ENCODE measurements at regions not wholly inside any gene's neighbourhood (a gene's known extent, or its start where the extent isn't known, plus 50 kb on each side); places are given as distances from the start of the nearest gene placed in this dataset.

DNA sequence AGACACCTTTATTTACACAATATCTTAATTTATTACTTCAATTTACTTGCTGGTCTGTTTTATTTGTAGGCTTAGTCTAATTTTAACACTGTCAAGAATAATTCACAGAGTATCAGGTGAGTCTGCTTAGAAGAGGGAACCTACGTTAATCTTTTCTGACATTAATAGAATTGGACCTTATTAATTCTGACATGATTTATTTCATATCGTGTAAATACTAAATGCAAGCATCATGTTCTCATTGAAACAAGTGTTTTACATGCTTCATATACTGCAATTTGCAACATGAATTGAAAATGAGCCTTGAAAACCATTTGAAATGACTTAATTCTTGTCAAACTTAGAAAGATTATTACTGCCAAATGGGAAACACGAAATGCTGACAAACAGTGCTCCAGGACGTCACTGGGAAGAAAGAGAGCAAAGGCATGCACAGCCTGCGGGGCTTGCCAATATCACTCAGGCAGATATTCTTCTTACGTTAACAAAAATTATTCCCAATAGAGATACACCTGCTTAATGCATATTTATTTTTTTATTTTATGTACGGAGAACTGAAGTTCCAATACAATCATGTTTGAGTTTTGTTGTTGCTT, 282.0 kb upstream of the AKR1E2 start:
- Histone ChIP-seq H3K4me3 (no peak overlapping the region), H3K9me3 (no peaks in the 10 kb centered on the region), H3K27ac (no peak overlapping the region), H3K36me3 (no peaks in the 10 kb centered on the region), H3K27me3 (no peaks in the 10 kb centered on the region), H3K4me1 (peaks cover 0 to 7% (median 2%) of the 10 kb centered on the region in 4 donors)
- in situ Hi-C loops (cut with MboI; ENCODE audit: low pct_ligation_motif_present in 1 of 4, low pct_unique_long_range_greater_than_20kb in 1 of 4, low sequenced_read_pairs in 3 of 4): no loop called here
- WGBS, 2 donors (ENCODE audit: low coverage in 1 of 2): 64 to 66% methylated on average over 7 of the region's 7 CpGs
- TF ChIP-seq EP300 (IDR thresholded peaks at IDR 0.05; ENCODE audit: low read depth) (no peak), POLR2A (IDR thresholded peaks at IDR 0.05) (no peak), POLR2AphosphoS5 (IDR thresholded peaks at IDR 0.05) (no peak)
- DNase-seq: no peak
- intact Hi-C loops (cut with DNase I; ENCODE audit: low total_unique reads): no loop called here

DNA sequence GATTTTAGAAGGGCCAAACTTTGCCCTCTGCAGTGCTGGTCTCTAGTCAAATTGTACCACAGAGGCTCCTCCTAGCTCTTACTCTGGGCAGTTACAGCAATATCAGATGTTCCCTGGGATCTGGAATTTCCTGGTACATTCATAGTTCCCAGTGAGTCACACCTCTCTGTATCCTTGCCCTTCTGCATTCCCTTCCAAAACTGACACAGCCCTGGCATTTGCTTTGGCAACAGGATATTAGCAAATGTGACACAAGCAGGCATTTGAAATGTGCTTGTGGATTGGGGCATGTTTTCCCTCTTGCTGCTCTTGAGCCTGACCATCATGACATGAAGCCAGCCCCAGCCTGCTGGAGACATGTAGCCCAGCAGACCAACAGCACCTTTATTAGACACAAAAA, 284.7 kb upstream of the AKR1E2 start:
- Histone ChIP-seq H3K27ac (peak overlapping the region in 3 of 4 donors; percentile 47 to 57 (median 50)), H3K9me3 (peaks cover 0 to 5% of the 10 kb centered on the region in 2 donors), H3K4me3 (no peak overlapping the region), H3K36me3 (no peaks in the 10 kb centered on the region), H3K4me1 (peaks cover 0 to 7% (median 2%) of the 10 kb centered on the region in 4 donors), H3K27me3 (no peaks in the 10 kb centered on the region)
- DNase-seq: peak; percentile 19
- no peak for TF ChIP-seq POLR2AphosphoS5 (IDR thresholded peaks at IDR 0.05)
- TF ChIP-seq, protein P1, sequence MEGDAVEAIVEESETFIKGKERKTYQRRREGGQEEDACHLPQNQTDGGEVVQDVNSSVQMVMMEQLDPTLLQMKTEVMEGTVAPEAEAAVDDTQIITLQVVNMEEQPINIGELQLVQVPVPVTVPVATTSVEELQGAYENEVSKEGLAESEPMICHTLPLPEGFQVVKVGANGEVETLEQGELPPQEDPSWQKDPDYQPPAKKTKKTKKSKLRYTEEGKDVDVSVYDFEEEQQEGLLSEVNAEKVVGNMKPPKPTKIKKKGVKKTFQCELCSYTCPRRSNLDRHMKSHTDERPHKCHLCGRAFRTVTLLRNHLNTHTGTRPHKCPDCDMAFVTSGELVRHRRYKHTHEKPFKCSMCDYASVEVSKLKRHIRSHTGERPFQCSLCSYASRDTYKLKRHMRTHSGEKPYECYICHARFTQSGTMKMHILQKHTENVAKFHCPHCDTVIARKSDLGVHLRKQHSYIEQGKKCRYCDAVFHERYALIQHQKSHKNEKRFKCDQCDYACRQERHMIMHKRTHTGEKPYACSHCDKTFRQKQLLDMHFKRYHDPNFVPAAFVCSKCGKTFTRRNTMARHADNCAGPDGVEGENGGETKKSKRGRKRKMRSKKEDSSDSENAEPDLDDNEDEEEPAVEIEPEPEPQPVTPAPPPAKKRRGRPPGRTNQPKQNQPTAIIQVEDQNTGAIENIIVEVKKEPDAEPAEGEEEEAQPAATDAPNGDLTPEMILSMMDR (IDR thresholded peaks at IDR 0.05): peak in 1 of 5 experiments; percentile 3
- TF ChIP-seq EP300 (IDR thresholded peaks at IDR 0.05; ENCODE audit: low read depth): no peak
- in situ Hi-C loops (cut with MboI; ENCODE audit: low pct_ligation_motif_present in 1 of 4, low pct_unique_long_range_greater_than_20kb in 1 of 4, low sequenced_read_pairs in 3 of 4): no loop called here
- intact Hi-C loops (cut with DNase I; ENCODE audit: low total_unique reads): no loop called here

DNA sequence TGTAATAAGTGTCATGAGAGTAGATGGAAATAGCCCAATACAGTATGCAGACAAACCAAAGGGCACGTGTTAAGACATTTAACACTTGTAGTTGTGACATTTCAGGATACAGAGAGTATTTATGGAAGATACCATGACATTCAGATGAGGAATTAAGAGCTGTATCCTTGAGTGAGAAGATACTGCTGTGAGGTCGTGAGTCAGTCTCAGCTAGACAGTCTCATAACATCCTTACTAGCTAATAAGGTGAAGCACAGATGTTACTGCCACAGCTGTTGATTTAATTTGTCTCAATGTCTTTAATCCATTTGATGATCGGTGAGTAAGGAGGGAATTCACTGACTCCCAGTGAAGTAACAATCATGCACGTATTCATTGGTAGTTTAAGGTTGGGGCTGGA, 288.0 kb upstream of the AKR1E2 start:
- TF ChIP-seq, protein P1 (IDR thresholded peaks at IDR 0.05): no peak
- TF ChIP-seq POLR2A (IDR thresholded peaks at IDR 0.05): no peak
- no peak for TF ChIP-seq POLR2AphosphoS5 (IDR thresholded peaks at IDR 0.05)
- TF ChIP-seq EP300 (IDR thresholded peaks at IDR 0.05; ENCODE audit: low read depth): no peak
- in situ Hi-C loops (cut with MboI; ENCODE audit: low pct_ligation_motif_present in 1 of 4, low pct_unique_long_range_greater_than_20kb in 1 of 4, low sequenced_read_pairs in 3 of 4) (no loop called here), intact Hi-C loops (cut with DNase I; ENCODE audit: low total_unique reads) (no loop called here)
- 86 to 87% methylated on average over 3 to 4 of the region's 4 CpGs for WGBS, 2 donors (ENCODE audit: low coverage in 1 of 2)
- no peak overlapping the region for H3K27ac ChIP-seq
- H3K9me3 ChIP-seq: peaks cover 0 to 5% of the 10 kb centered on the region in 2 donors
- peaks cover 0 to 4% (median 2%) of the 10 kb centered on the region in 4 donors for H3K4me1 ChIP-seq
- no peaks in the 10 kb centered on the region for H3K36me3 ChIP-seq
- no peak overlapping the region for H3K4me3 ChIP-seq
- DNase-seq: no peak
- no peaks in the 10 kb centered on the region for H3K27me3 ChIP-seq

DNA sequence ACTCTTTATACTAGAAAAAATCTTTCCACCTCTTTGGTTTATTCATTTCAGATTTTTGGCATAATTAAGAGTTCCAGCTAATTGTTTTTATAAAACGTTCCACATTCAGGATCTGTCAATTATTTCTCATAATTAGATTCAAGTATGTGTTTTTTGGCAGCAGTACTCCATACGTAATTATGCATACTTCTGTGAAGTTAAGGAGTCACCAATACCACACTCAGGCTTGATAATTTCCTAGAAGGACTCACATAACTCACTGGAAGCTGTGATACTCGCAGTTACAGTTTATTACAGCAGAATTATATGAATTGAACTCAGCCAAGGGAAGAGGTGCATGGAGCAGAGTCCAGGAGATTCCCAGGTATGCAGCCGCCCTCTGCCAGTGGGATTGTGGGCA, 290.5 kb upstream of the AKR1E2 start:
- peaks cover 0 to 5% of the 10 kb centered on the region in 2 donors for H3K9me3 ChIP-seq
- TF ChIP-seq EP300 (IDR thresholded peaks at IDR 0.05; ENCODE audit: low read depth) (no peak), POLR2A (IDR thresholded peaks at IDR 0.05) (no peak), POLR2AphosphoS5 (IDR thresholded peaks at IDR 0.05) (no peak)
- TF ChIP-seq, protein P1 (IDR thresholded peaks at IDR 0.05): no peak
- no peak overlapping the region for H3K27ac ChIP-seq
- DNase-seq: no peak
- no peaks in the 10 kb centered on the region for H3K4me1 ChIP-seq
- intact Hi-C loops (cut with DNase I; ENCODE audit: low total_unique reads): no loop called here
- no peak overlapping the region for H3K4me3 ChIP-seq
- no peaks in the 10 kb centered on the region for H3K36me3 ChIP-seq
- H3K27me3 ChIP-seq: no peaks in the 10 kb centered on the region
- WGBS, 2 donors (ENCODE audit: low coverage in 1 of 2): 73 to 75% methylated on average over 3 to 4 of the region's 4 CpGs
- in situ Hi-C loops (cut with MboI; ENCODE audit: low pct_ligation_motif_present in 1 of 4, low pct_unique_long_range_greater_than_20kb in 1 of 4, low sequenced_read_pairs in 3 of 4): no loop called here

DNA sequence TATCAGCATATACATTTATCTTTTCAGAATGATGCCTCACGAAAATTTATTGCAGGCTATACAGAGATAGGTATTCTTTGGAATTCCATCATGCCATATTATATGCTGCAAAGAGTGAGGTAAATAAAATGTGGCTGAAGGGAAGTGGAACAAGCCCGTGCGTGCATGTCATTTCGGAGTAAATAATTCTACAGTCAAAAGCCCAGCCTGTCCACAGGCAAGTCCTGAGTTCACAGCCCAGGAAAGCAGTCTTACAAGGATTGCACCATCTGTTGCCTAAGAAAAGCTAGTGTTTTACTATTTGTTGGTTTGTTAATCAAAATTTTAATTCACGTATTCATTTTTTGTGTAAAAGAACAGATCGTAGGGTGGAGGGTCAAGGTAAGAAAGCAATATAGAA, 292.4 kb upstream of the AKR1E2 start:
- DNase-seq: no peak
- TF ChIP-seq, protein P1 (IDR thresholded peaks at IDR 0.05): no peak
- no peak for TF ChIP-seq POLR2A (IDR thresholded peaks at IDR 0.05)
- TF ChIP-seq EP300 (IDR thresholded peaks at IDR 0.05; ENCODE audit: low read depth): no peak
- TF ChIP-seq POLR2AphosphoS5 (IDR thresholded peaks at IDR 0.05): no peak
- Histone ChIP-seq H3K27ac (no peak overlapping the region), H3K27me3 (no peaks in the 10 kb centered on the region), H3K4me1 (no peaks in the 10 kb centered on the region), H3K4me3 (no peak overlapping the region), H3K36me3 (no peaks in the 10 kb centered on the region), H3K9me3 (peaks cover 0 to 5% of the 10 kb centered on the region in 2 donors)
- intact Hi-C loops (cut with DNase I; ENCODE audit: low total_unique reads): no loop called here
- 82 to 83% methylated on average over 6 of the region's 6 CpGs for WGBS, 2 donors (ENCODE audit: low coverage in 1 of 2)
- in situ Hi-C loops (cut with MboI; ENCODE audit: low pct_ligation_motif_present in 1 of 4, low pct_unique_long_range_greater_than_20kb in 1 of 4, low sequenced_read_pairs in 3 of 4): no loop called here
